SK-N-SH (cell line): ENCODE measurements at regions not wholly inside any gene's neighbourhood (a gene's known extent, or its start where the extent isn't known, plus 50 kb on each side); places are given as distances from the start of the nearest gene placed in this dataset.

Experiments used
- CTCF ChIA-PET: fragments of 300-600, 350-600 bp; formaldehyde crosslinking; extraction: SDS; loops from one replicate; lab custom pipeline; 2021; lab: Yijun Ruan, JAX
- POLR2A ChIA-PET: fragments of 350-600 bp; sonication (Branson Sonifier 250); formaldehyde crosslinking; extraction: SDS; loops from one replicate; lab custom pipeline; 2020; ENCODE audit warnings: antibody characterized with exemption, inconsistent platforms; lab: Yijun Ruan, JAX
- DNase-seq: peaks from one replicate; pipeline ENCODE4 v3.0.0; 2012
- H2AFZ ChIP-seq: fragments of 200-600 bp; sonication (generic); 2 replicates; pipeline ENCODE4 v1.8.1; 2016; ENCODE audit warnings: antibody characterized with exemption, mild to moderate bottlenecking, low read depth
- H3F3A ChIP-seq: fragments of 200-600 bp; sonication (generic); replicated peaks from 2 replicates; pipeline ENCODE3; 2016; ENCODE audit warnings: antibody characterized with exemption, mild to moderate bottlenecking; ENCODE audit not compliant: insufficient read depth
- H3K27ac ChIP-seq, 2 experiments: fragments of 200-500 bp in 1 of 2; fragments of 200-600 bp in 1 of 2; sonication (Bioruptor generic) in 1 of 2; sonication (generic), shearing (Covaris generic) in 1 of 2; 2 replicates each; pipeline versions ENCODE4 v1.5.1 to v1.6.1; 2014 to 2016; ENCODE audit warnings: low read depth in 2 of 2, inconsistent platforms in 1 of 2, low read length in 1 of 2, mild to moderate bottlenecking in 1 of 2, mixed read lengths in 1 of 2
- H3K27me3 ChIP-seq: fragments of 200-600 bp; sonication (generic), shearing (Covaris generic); 2 replicates; pipeline ENCODE4 v1.6.1; 2016; ENCODE audit warnings: mixed run types; ENCODE audit not compliant: insufficient read depth
- H3K36me3 ChIP-seq, 2 experiments: fragments of 200-500 bp in 1 of 2; fragments of 200-600 bp in 1 of 2; sonication (Bioruptor generic) in 1 of 2; sonication (generic) in 1 of 2; replicated peaks in 1 of 2; 2 replicates each; pipeline versions ENCODE3 to v1.5.1; 2014 to 2016; ENCODE audit warnings: low read length in 1 of 2, mild to moderate bottlenecking in 1 of 2; ENCODE audit not compliant: insufficient read depth in 2 of 2, control insufficient read depth in 1 of 2
- H3K4me1 ChIP-seq, 2 experiments: fragments of 200-500 bp in 1 of 2; fragments of 200-600 bp in 1 of 2; sonication (Bioruptor generic) in 1 of 2; sonication (generic), shearing (Covaris generic) in 1 of 2; 2 replicates each; pipeline versions ENCODE4 v1.5.1 to v1.6.1; 2014 to 2016; ENCODE audit warnings: low read depth in 1 of 2, low read length in 1 of 2, mixed run types in 1 of 2; ENCODE audit not compliant: insufficient read depth in 2 of 2, control insufficient read depth in 1 of 2
- H3K4me2 ChIP-seq: fragments of 200-600 bp; sonication (generic), shearing (Covaris generic); 2 replicates; pipeline ENCODE4 v1.6.1; 2017; ENCODE audit warnings: mixed run types
- H3K4me3 ChIP-seq, 2 experiments: fragments of 200-500 bp in 1 of 2; fragments of 200-600 bp in 1 of 2; sonication (Bioruptor generic) in 1 of 2; sonication (generic), shearing (Covaris generic) in 1 of 2; 2 replicates each; pipeline versions ENCODE4 v1.5.1 to v1.8.1; 2014 to 2016; ENCODE audit warnings: low read depth in 2 of 2, inconsistent platforms in 1 of 2, low read length in 1 of 2, mild to moderate bottlenecking in 1 of 2, mixed read lengths in 1 of 2, moderate library complexity in 1 of 2
- H3K79me2 ChIP-seq: fragments of 200-600 bp; sonication (generic); 2 replicates; pipeline ENCODE4 v1.8.1; 2017; ENCODE audit warnings: mild to moderate bottlenecking; ENCODE audit not compliant: insufficient read depth
- H3K9ac ChIP-seq: fragments of 200-600 bp; sonication (generic); 2 replicates; pipeline ENCODE4 v1.6.1; 2017; ENCODE audit warnings: mixed run types
- H3K9me2 ChIP-seq: fragments of 200-600 bp; sonication (generic); 2 replicates; pipeline ENCODE4 v1.6.1; 2017; ENCODE audit warnings: mixed run types
- H3K9me3 ChIP-seq: fragments of 200-600 bp; sonication (generic); 2 replicates; pipeline ENCODE4 v1.6.1; 2017; ENCODE audit warnings: mixed run types, mild to moderate bottlenecking, moderate library complexity
- H4K20me1 ChIP-seq: fragments of 200-600 bp; sonication (generic); 2 replicates; pipeline ENCODE4 v1.6.1; 2017; ENCODE audit warnings: mild to moderate bottlenecking, mixed run types; ENCODE audit not compliant: insufficient read depth
- CTCF ChIP-seq: fragments of 200-600 bp; sonication (generic); IDR thresholded peaks from 2 replicates; pipeline ENCODE4 v1.6.1; 2017; ENCODE audit warnings: antibody characterized with exemption, mild to moderate bottlenecking, moderate library complexity
- ELF1 ChIP-seq: IDR thresholded peaks from 2 replicates; pipeline ENCODE4 v1.4.0; 2012
- EZH2phosphoT487 ChIP-seq: fragments of 200-600 bp; sonication (generic); IDR thresholded peaks from 2 replicates; pipeline ENCODE4 v1.6.1; 2017; ENCODE audit warnings: low read depth, mixed run types, mild to moderate bottlenecking, antibody characterized with exemption, moderate library complexity, borderline replicate concordance
- FOSL2 ChIP-seq: IDR thresholded peaks from 2 replicates; pipeline ENCODE4 v1.4.0; 2012; ENCODE audit warnings: low read depth, mild to moderate bottlenecking, moderate library complexity, borderline replicate concordance
- GATA2 ChIP-seq: sonication (generic); formaldehyde crosslinking; IDR thresholded peaks from 2 replicates; pipeline ENCODE4 v1.5.0; 2020; ENCODE audit warnings: mild to moderate bottlenecking, missing genetic modification reagents
- IRF3 ChIP-seq: fragments of 150-350 bp; IDR thresholded peaks from 2 replicates; pipeline ENCODE4 v1.6.1; 2016; ENCODE audit warnings: mild to moderate bottlenecking, low read depth, low read length
- JUND ChIP-seq: IDR thresholded peaks from 2 replicates; pipeline ENCODE4 v1.4.0; 2012
- MEF2A ChIP-seq: IDR thresholded peaks from 2 replicates; pipeline ENCODE4 v1.4.0; 2012; ENCODE audit warnings: low read depth, borderline replicate concordance
- REST ChIP-seq: IDR thresholded peaks from 2 replicates; pipeline ENCODE4 v1.6.1; 2012; ENCODE audit warnings: mild to moderate bottlenecking, low read depth, low read length, moderate library complexity
- SIN3A ChIP-seq: IDR thresholded peaks from 2 replicates; pipeline ENCODE4 v1.6.1; 2012; ENCODE audit warnings: low read depth, mild to moderate bottlenecking, low read length, moderate library complexity, borderline replicate concordance
- SMC3 ChIP-seq: IDR thresholded peaks from 2 replicates; pipeline ENCODE4 v1.6.1; 2012; ENCODE audit warnings: low read depth, low read length, improper control_type of control experiment
- TCF12 ChIP-seq: IDR thresholded peaks from 2 replicates; pipeline ENCODE4 v1.4.0; 2012
- USF2 ChIP-seq: fragments of 150-350 bp; IDR thresholded peaks from 2 replicates; pipeline ENCODE4 v1.6.1; 2017; ENCODE audit warnings: antibody characterized with exemption, low read length, low read depth, borderline replicate concordance
- WGBS: methylation state at CpG from one replicate; pipeline ENCODE4 v1.1.6; 2017; ENCODE audit warnings: low lambda C conversion rate; 5-methylcytosine and 5-hydroxymethylcytosine counted together

- Histone ChIP-seq H3K4me2 (no peak overlapping the region), H3K79me2 (no peaks in the 10 kb centered on the region; the same call in 1 of the 2 replicates)
- TF ChIP-seq SMC3, result no peak
- no peak for TF ChIP-seq REST
- TF ChIP-seq EZH2phosphoT487, result no peak
- TF ChIP-seq GATA2 (CRISPR knock-in tag), result no peak
- TF ChIP-seq CTCF, result no peak
- TF ChIP-seq IRF3, result no peak
- TF ChIP-seq TCF12, result no peak
- no peak for TF ChIP-seq USF2
- no peak for TF ChIP-seq MEF2A
- TF ChIP-seq FOSL2, result no peak
- TF ChIP-seq ELF1, result no peak
- TF ChIP-seq JUND, result no peak
- TF ChIP-seq SIN3A, result no peak
- TF ChIP-seq, all 33 proteins: peak for 0
- peaks cover 20% of the 10 kb centered on the region for H3F3A ChIP-seq
- H3K4me1 ChIP-seq, result peaks cover 0 to 31% of the 10 kb centered on the region in 2 experiments
- H4K20me1 ChIP-seq, result no peaks in the 10 kb centered on the region
- peak overlapping the region in 1 of 2 experiments; percentile 19; a peak in 1 of 4 replicates for H3K27ac ChIP-seq
- no peaks in the 10 kb centered on the region for H3K36me3 ChIP-seq
- CTCF ChIA-PET, result no interaction called here
- no peak for DNase-seq
- no peaks in the 10 kb centered on the region for H3K9me3 ChIP-seq
- no peak overlapping the region for H2AFZ ChIP-seq
- no peaks in the 10 kb centered on the region for H3K27me3 ChIP-seq
- 47% methylated on average over 6 of the region's 8 CpGs for WGBS
- no peak overlapping the region for H3K4me3 ChIP-seq
- POLR2A ChIA-PET, result no interaction called here
- no peak overlapping the region for H3K9ac ChIP-seq
- no peaks in the 10 kb centered on the region for H3K9me2 ChIP-seq
Measured at GRCh38 chr6:139536751-139537617, 162.5 kb upstream of the CITED2 start.
